ENCODE measurements at regions not wholly inside any gene's neighbourhood (a gene's known extent, or its start where the extent isn't known, plus 50 kb on each side); places are given as distances from the start of the nearest gene placed in this dataset.

GRCh38 chr13:47218611-47219010 lies 321.8 kb upstream of the HTR2A start:
- TF ChIP-seq CTCF (IDR thresholded peaks at IDR 0.05) (no peak), EZH2 (IDR thresholded peaks at IDR 0.05; ENCODE audit: borderline replicate concordance, insufficient read depth, low read depth, low read length, poor library complexity, severe bottlenecking) (no peak)
- H3K4me3 ChIP-seq (ENCODE audit: control extremely low read depth in 1 of 5, extremely low read depth in 1 of 5, insufficient read depth in 1 of 5, low read depth in 2 of 5, low read length in 4 of 5) = no peak overlapping the region
- H3K4me2 ChIP-seq (replicated peaks; ENCODE audit: low read depth, low read length, poor library complexity, severe bottlenecking) = no peak overlapping the region
- H3K9ac ChIP-seq (ENCODE audit: low read length) = no peak overlapping the region
- intact Hi-C loops (cut with micrococcal nuclease) = no loop called here
- no peak for DNase-seq
- H3K36me3 ChIP-seq (replicated peaks in 1 of 2; ENCODE audit: control extremely low read depth in 1 of 2, control insufficient read depth in 1 of 2, extremely low read depth in 1 of 2, insufficient read depth in 2 of 2, low read length in 1 of 2) = no peaks in the 10 kb centered on the region
- no peaks in the 10 kb centered on the region for H3K4me1 ChIP-seq (ENCODE audit: control insufficient read depth in 2 of 2, insufficient read depth in 2 of 2, low read length in 2 of 2)
- ChIA-PET CTCF (interaction anchor here (1.2 kb wide), 1 partner anchor 10 kb away, joined by 3 read pairs; no protein-coding TSS in a partner anchor), POLR2A (no interaction called here)
- Mint-ChIP-seq H3K9me3 (ENCODE audit: insufficient read depth) (peaks cover 2% of the 10 kb centered on the region), H3K27ac (no peak overlapping the region), H3K4me3 (no peak overlapping the region), H3K4me1 (no peaks in the 10 kb centered on the region), H3K27me3 (peaks cover 3% of the 10 kb centered on the region)
- no CpG with 5 or more reads among the region's 2 CpGs for WGBS (ENCODE audit: insufficient coverage)
- no peaks in the 10 kb centered on the region for H3K9me3 ChIP-seq (ENCODE audit: control extremely low read depth in 1 of 3, control insufficient read depth in 2 of 3, insufficient read depth in 1 of 3, low read length in 2 of 3)
- no peak overlapping the region for H2AFZ ChIP-seq (ENCODE audit: insufficient read depth, low read depth, low read length, poor library complexity, severe bottlenecking)
- no peak overlapping the region for H3K27ac ChIP-seq (ENCODE audit: low read length in 2 of 2)
- no peaks in the 10 kb centered on the region for H3K27me3 ChIP-seq (replicated peaks in 1 of 4; ENCODE audit: control extremely low read depth in 1 of 4, control insufficient read depth in 3 of 4, insufficient read depth in 4 of 4, low read length in 3 of 4)
- no peaks in the 10 kb centered on the region for H4K20me1 ChIP-seq (ENCODE audit: control insufficient read depth, insufficient read depth, low read length, poor library complexity, severe bottlenecking)
- ATAC-seq (ENCODE audit: low read depth) = no peak
- H3K79me2 ChIP-seq (ENCODE audit: control insufficient read depth, insufficient read depth, low read length) = no peaks in the 10 kb centered on the region

- no peak overlapping the region for H3K4me2 ChIP-seq (replicated peaks; ENCODE audit: low read depth, low read length, poor library complexity, severe bottlenecking)
- no CpG with 5 or more reads among the region's 2 CpGs for WGBS (ENCODE audit: insufficient coverage)
- ATAC-seq (ENCODE audit: low read depth) = no peak
These were observed 319.4 kb upstream of the HTR2A start for GRCh38 chr13:47216176-47216822.

More at GRCh38 chr13:47216176-47216822, 319.4 kb upstream of the HTR2A start:
- no peak for TF ChIP-seq CTCF (IDR thresholded peaks at IDR 0.05)
- TF ChIP-seq EZH2 (IDR thresholded peaks at IDR 0.05; ENCODE audit: borderline replicate concordance, insufficient read depth, low read depth, low read length, poor library complexity, severe bottlenecking) = no peak
- Histone ChIP-seq H3K4me3 (ENCODE audit: control extremely low read depth in 1 of 5, extremely low read depth in 1 of 5, insufficient read depth in 1 of 5, low read depth in 2 of 5, low read length in 4 of 5) (no peak overlapping the region), H3K27me3 (replicated peaks in 1 of 4; ENCODE audit: control extremely low read depth in 1 of 4, control insufficient read depth in 3 of 4, insufficient read depth in 4 of 4, low read length in 3 of 4) (no peaks in the 10 kb centered on the region), H3K27ac (ENCODE audit: low read length in 2 of 2) (no peak overlapping the region), H3K9ac (ENCODE audit: low read length) (no peak overlapping the region), H3K9me3 (ENCODE audit: control extremely low read depth in 1 of 3, control insufficient read depth in 2 of 3, insufficient read depth in 1 of 3, low read length in 2 of 3) (no peaks in the 10 kb centered on the region), H4K20me1 (ENCODE audit: control insufficient read depth, insufficient read depth, low read length, poor library complexity, severe bottlenecking) (no peaks in the 10 kb centered on the region), H3K79me2 (ENCODE audit: control insufficient read depth, insufficient read depth, low read length) (no peaks in the 10 kb centered on the region), H2AFZ (ENCODE audit: insufficient read depth, low read depth, low read length, poor library complexity, severe bottlenecking) (no peak overlapping the region), H3K36me3 (replicated peaks in 1 of 2; ENCODE audit: control extremely low read depth in 1 of 2, control insufficient read depth in 1 of 2, extremely low read depth in 1 of 2, insufficient read depth in 2 of 2, low read length in 1 of 2) (no peaks in the 10 kb centered on the region), H3K4me1 (ENCODE audit: control insufficient read depth in 2 of 2, insufficient read depth in 2 of 2, low read length in 2 of 2) (no peaks in the 10 kb centered on the region)
- Mint-ChIP-seq H3K27ac (no peak overlapping the region), H3K27me3 (peaks cover 7% of the 10 kb centered on the region), H3K9me3 (ENCODE audit: insufficient read depth) (peaks cover 2% of the 10 kb centered on the region), H3K4me1 (no peaks in the 10 kb centered on the region), H3K4me3 (no peak overlapping the region)
- CTCF ChIA-PET = no interaction called here
- POLR2A ChIA-PET = no interaction called here
- DNase-seq = no peak
- intact Hi-C loops (cut with micrococcal nuclease) = no loop called here

Measured in B cell (primary cell).